Ishikawa (cell line): ENCODE measurements at regions not wholly inside any gene's neighbourhood (a gene's known extent, or its start where the extent isn't known, plus 50 kb on each side); places are given as distances from the start of the nearest gene placed in this dataset.
A peak's percentile ranks its signal among the peaks of the same experiment; 100 is the strongest.

Experiments used
- CEBPB ChIP-seq: IDR thresholded peaks from 2 replicates; pipeline ENCODE4 v1.6.1; 2012
- CREB1 ChIP-seq: IDR thresholded peaks from 2 replicates; pipeline ENCODE4 v1.6.1; 2012; ENCODE audit warnings: low read depth
- EGR1 ChIP-seq: IDR thresholded peaks from 2 replicates; pipeline ENCODE4 v1.6.1; 2012
- EP300 ChIP-seq: IDR thresholded peaks from 2 replicates; pipeline ENCODE4 v1.6.1; 2012; ENCODE audit warnings: borderline replicate concordance
- FOXM1 ChIP-seq: IDR thresholded peaks from 2 replicates; pipeline ENCODE4 v1.6.1; 2012; ENCODE audit warnings: low read depth, borderline replicate concordance
- NFIC ChIP-seq: IDR thresholded peaks from 2 replicates; pipeline ENCODE4 v1.6.1; 2012
- RAD21 ChIP-seq: IDR thresholded peaks from 2 replicates; pipeline ENCODE4 v1.6.1; 2012; ENCODE audit warnings: low read depth
- TAF1 ChIP-seq: IDR thresholded peaks from 2 replicates; pipeline ENCODE4 v1.6.1; 2012; ENCODE audit warnings: low read depth, mild to moderate bottlenecking
- TCF12 ChIP-seq: IDR thresholded peaks from 2 replicates; pipeline ENCODE4 v1.6.1; 2012; ENCODE audit warnings: low read depth
- TEAD4 ChIP-seq: IDR thresholded peaks from 2 replicates; pipeline ENCODE4 v1.6.1; 2012
- USF1 ChIP-seq: IDR thresholded peaks from 2 replicates; pipeline ENCODE4 v1.6.1; 2012
- YY1 ChIP-seq: IDR thresholded peaks from 2 replicates; pipeline ENCODE4 v1.6.1; 2012; ENCODE audit warnings: low read depth
- ZBTB7A ChIP-seq: IDR thresholded peaks from 2 replicates; pipeline ENCODE4 v1.6.1; 2012; ENCODE audit warnings: low read depth
- TF ChIP-seq, protein P1 (sequence below): IDR thresholded peaks from 2 replicates; pipeline ENCODE4 v1.6.1; 2012
- TF ChIP-seq, protein P2 (sequence below): IDR thresholded peaks from 2 replicates; pipeline ENCODE4 v1.6.1; 2012; ENCODE audit warnings: low read depth, mild to moderate bottlenecking

DNA sequence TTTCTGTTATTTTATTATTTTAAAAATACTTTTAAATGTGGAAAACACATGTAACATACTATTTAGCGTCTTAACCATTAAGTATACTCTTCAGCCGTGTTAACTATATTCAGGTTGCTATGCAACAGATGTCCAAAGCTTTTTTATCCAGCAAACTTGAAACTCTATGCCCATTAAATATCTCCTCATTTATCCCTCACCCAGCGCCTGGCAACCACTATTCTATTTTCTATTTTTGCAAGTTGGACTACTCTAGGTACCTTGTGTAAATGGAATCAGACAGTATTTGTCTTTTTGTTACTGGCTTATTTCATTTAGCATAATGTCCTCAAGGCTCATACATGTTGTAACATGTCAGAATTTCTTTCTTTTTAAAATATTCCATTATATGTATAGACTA lies 174.6 kb downstream of the PCDH10 start:
- TF ChIP-seq RAD21 (no peak), NFIC (no peak), EGR1 (no peak), FOXM1 (no peak), YY1 (no peak), TAF1 (no peak), USF1 (no peak), ZBTB7A (no peak)
- TF ChIP-seq, protein P1, sequence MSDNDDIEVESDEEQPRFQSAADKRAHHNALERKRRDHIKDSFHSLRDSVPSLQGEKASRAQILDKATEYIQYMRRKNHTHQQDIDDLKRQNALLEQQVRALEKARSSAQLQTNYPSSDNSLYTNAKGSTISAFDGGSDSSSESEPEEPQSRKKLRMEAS = no peak
- TF ChIP-seq, protein P2, sequence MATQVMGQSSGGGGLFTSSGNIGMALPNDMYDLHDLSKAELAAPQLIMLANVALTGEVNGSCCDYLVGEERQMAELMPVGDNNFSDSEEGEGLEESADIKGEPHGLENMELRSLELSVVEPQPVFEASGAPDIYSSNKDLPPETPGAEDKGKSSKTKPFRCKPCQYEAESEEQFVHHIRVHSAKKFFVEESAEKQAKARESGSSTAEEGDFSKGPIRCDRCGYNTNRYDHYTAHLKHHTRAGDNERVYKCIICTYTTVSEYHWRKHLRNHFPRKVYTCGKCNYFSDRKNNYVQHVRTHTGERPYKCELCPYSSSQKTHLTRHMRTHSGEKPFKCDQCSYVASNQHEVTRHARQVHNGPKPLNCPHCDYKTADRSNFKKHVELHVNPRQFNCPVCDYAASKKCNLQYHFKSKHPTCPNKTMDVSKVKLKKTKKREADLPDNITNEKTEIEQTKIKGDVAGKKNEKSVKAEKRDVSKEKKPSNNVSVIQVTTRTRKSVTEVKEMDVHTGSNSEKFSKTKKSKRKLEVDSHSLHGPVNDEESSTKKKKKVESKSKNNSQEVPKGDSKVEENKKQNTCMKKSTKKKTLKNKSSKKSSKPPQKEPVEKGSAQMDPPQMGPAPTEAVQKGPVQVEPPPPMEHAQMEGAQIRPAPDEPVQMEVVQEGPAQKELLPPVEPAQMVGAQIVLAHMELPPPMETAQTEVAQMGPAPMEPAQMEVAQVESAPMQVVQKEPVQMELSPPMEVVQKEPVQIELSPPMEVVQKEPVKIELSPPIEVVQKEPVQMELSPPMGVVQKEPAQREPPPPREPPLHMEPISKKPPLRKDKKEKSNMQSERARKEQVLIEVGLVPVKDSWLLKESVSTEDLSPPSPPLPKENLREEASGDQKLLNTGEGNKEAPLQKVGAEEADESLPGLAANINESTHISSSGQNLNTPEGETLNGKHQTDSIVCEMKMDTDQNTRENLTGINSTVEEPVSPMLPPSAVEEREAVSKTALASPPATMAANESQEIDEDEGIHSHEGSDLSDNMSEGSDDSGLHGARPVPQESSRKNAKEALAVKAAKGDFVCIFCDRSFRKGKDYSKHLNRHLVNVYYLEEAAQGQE = no peak

GRCh38 chr4:133320576-133321170 lies 171.6 kb downstream of the PCDH10 start:
- TF ChIP-seq RAD21 (peak; percentile 65), CREB1 (no peak)

GRCh38 chr4:133316909-133317308 lies 167.8 kb downstream of the PCDH10 start:
- TF ChIP-seq, protein P2 = no peak
- TF ChIP-seq ZBTB7A (no peak), YY1 (no peak), FOXM1 (no peak), USF1 (no peak), CREB1 (no peak), TCF12 (no peak), TEAD4 (no peak), RAD21 (no peak), EGR1 (no peak), NFIC (no peak), EP300 (no peak), TAF1 (no peak), CEBPB (no peak)
- TF ChIP-seq, protein P1 = no peak

DNA sequence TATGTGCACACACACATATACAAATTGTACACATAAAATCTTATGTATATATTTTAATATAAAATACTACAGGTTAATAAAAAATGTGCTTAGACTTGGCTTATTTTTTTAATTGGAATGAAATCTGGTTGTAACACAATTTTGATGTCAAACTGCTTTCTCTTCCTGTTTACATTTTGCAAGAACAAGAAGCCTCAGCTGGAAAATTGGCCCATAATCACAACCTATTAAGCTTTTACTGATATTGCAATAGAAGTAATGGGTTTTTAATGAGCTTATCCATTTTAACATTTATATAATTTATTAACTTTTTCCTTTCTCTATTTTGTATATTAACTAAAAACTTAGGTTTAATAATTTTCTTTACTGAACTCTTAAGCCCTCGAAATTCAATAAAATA lies 165.9 kb downstream of the PCDH10 start:
- no peak for TF ChIP-seq FOXM1
- no peak for TF ChIP-seq ZBTB7A
- TF ChIP-seq EGR1 = no peak
- no peak for TF ChIP-seq CEBPB
- no peak for TF ChIP-seq RAD21
- TF ChIP-seq, protein P2 = no peak
- TF ChIP-seq EP300 = no peak
- no peak for TF ChIP-seq TAF1
- TF ChIP-seq TEAD4 = no peak

DNA sequence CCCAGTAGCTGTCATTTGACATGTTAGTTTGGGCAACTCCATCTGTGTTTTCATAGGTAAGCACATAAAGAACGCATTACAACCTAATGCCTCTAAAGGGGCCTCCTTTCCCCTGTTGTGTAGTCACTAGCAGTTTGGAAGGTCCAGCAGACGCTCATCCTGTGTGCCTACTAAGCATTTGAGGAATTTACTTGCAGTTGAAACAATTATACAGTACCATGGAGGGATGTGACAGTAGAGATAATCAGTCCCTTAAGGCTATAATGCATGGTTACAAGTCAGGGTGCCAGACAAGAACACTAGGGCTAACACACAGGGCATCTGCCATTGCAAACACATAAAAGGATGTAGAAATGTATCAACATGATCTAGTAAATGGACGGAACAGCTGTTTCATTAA lies 138.3 kb downstream of the PCDH10 start:
- TF ChIP-seq TEAD4 (no peak), TAF1 (no peak), USF1 (no peak), CREB1 (no peak), ZBTB7A (no peak), EGR1 (no peak), EP300 (no peak), TCF12 (no peak), YY1 (no peak), CEBPB (no peak), FOXM1 (no peak), NFIC (no peak), RAD21 (no peak)
- TF ChIP-seq, protein P2 = no peak
- TF ChIP-seq, protein P1 = no peak
